ENCODE measurements at regions not wholly inside any gene's neighbourhood (a gene's known extent, or its start where the extent isn't known, plus 50 kb on each side); places are given as distances from the start of the nearest gene placed in this dataset.
A peak's percentile ranks its signal among the peaks of the same experiment; 100 is the strongest.

DNA sequence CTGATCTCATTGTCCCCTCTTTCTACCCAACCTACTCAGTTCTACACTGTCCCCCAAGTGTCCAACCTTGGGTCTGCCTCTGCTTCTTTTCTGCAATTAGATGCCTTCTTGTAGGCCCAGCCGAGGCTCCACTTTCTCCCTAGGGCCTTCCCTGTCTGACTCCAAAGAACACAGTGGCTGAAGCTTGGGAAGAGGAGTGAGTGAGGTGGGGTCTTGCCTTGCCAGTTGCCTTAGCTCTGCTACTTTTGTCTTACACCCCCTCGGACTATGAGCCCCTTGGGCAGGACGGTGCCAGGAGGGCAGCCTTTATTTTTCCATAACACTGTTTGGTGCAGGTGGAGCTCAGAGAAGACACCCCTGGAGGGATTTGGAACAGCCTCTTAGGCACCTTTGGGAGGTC lies 345.1 kb downstream of the CYP26B1 start:
- WGBS, 3 donors = 82 to 89% (median 85%) methylated on average over 3 of the region's 3 CpGs
- Histone ChIP-seq H3K27me3 (ENCODE audit: insufficient read depth in 3 of 3, low read length in 2 of 3) (peaks cover 0 to 9% (median 0%) of the 10 kb centered on the region in 3 donors), H3K27ac (no peak overlapping the region), H3K4me1 (no peaks in the 10 kb centered on the region), H3K4me3 (no peak overlapping the region), H3K36me3 (ENCODE audit: insufficient read depth in 1 of 2, low read depth in 1 of 2) (no peaks in the 10 kb centered on the region), H3K9me3 (no peaks in the 10 kb centered on the region)
- TF ChIP-seq CTCF (IDR thresholded peaks at IDR 0.05) = no peak
- no peak for ATAC-seq
- no peak for DNase-seq
- intact Hi-C loops (cut with DNase I) = loop anchor here (2.0 to 10.0 kb wide), 5 partner anchors 85 to 350 kb away; no protein-coding TSS in a partner anchor

DNA sequence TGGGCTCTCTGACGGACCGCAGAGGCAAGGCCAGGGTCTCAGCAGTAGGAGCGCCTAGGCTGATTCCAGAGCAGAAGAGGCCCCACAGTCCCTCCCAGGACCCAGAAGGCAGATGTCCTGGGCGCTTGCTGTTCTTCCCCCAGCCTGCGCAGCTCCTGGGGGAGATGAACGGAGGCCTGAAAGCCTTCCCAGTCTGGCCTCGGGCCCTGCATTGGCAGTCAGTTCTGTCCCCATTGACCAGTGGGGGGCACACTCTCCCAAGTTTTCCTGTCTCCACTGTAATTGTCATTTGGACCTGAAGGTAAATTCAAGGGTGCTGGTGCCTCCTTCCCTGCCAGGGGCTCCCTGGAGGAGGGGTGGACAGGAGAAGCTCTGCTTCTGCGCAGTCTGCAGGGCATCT lies 345.7 kb downstream of the CYP26B1 start:
- WGBS, 3 donors = 44 to 50% (median 46%) methylated on average over 8 of the region's 8 CpGs
- intact Hi-C loops (cut with DNase I) = loop anchor here (2.0 to 10.0 kb wide), 6 partner anchors 85 to 350 kb away; no protein-coding TSS in a partner anchor

GRCh38 chr2:71801556-71801955 lies 346.1 kb downstream of the CYP26B1 start:
- Histone ChIP-seq H3K27me3 (ENCODE audit: insufficient read depth in 3 of 3, low read length in 2 of 3) (peaks cover 0 to under 1% (median 0%) of the 10 kb centered on the region in 3 donors), H3K27ac (no peak overlapping the region), H3K4me3 (no peak overlapping the region), H3K9me3 (no peaks in the 10 kb centered on the region), H3K36me3 (ENCODE audit: insufficient read depth in 1 of 2, low read depth in 1 of 2) (no peaks in the 10 kb centered on the region), H3K4me1 (no peaks in the 10 kb centered on the region)
- DNase-seq = no peak
- intact Hi-C loops (cut with DNase I) = loop anchor here (2.0 to 10.0 kb wide), 5 partner anchors 86 to 351 kb away; no protein-coding TSS in a partner anchor
- no peak for ATAC-seq
- no peak for TF ChIP-seq CTCF (IDR thresholded peaks at IDR 0.05)
- 48 to 65% (median 50%) methylated on average over 3 of the region's 3 CpGs for WGBS, 3 donors

More for the DNA sequence above, 345.7 kb downstream of the CYP26B1 start:
- Histone ChIP-seq H3K36me3 (ENCODE audit: insufficient read depth in 1 of 2, low read depth in 1 of 2) (no peaks in the 10 kb centered on the region), H3K4me1 (no peaks in the 10 kb centered on the region), H3K9me3 (no peaks in the 10 kb centered on the region), H3K27me3 (ENCODE audit: insufficient read depth in 3 of 3, low read length in 2 of 3) (peaks cover 0 to 5% (median 0%) of the 10 kb centered on the region in 3 donors), H3K27ac (no peak overlapping the region), H3K4me3 (no peak overlapping the region)
- TF ChIP-seq CTCF (IDR thresholded peaks at IDR 0.05) = peak; percentile 74
- ATAC-seq = peak; percentile 77 to 88 (median 80)
- peak; percentile 73 to 84 for DNase-seq

- Histone ChIP-seq H3K4me3 (no peak overlapping the region), H3K4me1 (no peaks in the 10 kb centered on the region), H3K27ac (no peak overlapping the region), H3K9me3 (no peaks in the 10 kb centered on the region), H3K27me3 (ENCODE audit: insufficient read depth in 3 of 3, low read length in 2 of 3) (no peaks in the 10 kb centered on the region), H3K36me3 (ENCODE audit: insufficient read depth in 1 of 2, low read depth in 1 of 2) (no peaks in the 10 kb centered on the region)
- no peak for DNase-seq
- TF ChIP-seq CTCF (IDR thresholded peaks at IDR 0.05) = no peak
- 87 to 92% (median 89%) methylated on average over 1 of the region's 1 CpG for WGBS, 3 donors
- ATAC-seq = no peak
- intact Hi-C loops (cut with DNase I) = loop anchor here (2.0 to 10.0 kb wide), 5 partner anchors 86 to 351 kb away; no protein-coding TSS in a partner anchor
Observed at GRCh38 chr2:71800851-71801250, 346.8 kb downstream of the CYP26B1 start.

All from psoas muscle (tissue), 7 donors.